ENCODE measurements at regions not wholly inside any gene's neighbourhood (a gene's known extent, or its start where the extent isn't known, plus 50 kb on each side); places are given as distances from the start of the nearest gene placed in this dataset.

DNA sequence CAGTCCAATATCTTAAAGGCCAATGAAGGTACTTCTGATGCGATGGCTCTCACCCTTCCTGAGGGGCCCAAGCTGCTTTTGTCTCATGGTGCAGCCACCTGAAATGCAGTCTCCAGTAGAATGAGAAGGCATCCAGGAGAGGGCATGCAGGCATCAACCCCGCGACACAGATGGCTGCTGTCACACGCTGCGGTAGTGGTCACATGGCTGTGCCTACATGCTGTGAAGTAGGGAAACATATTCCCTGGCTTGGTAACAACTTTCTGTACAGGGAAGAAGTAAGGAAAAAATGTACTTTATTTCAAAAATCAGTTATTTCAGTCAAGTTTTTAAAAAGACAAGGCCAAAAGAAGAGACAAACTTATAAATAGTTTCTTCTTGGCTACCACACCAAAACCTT lies 139.9 kb downstream of the TRIML1 start:
- TF ChIP-seq POLR2A (IDR thresholded peaks at IDR 0.05) (no peak), CTCF (IDR thresholded peaks at IDR 0.05) (no peak)
- Histone ChIP-seq H3K36me3 (no peaks in the 10 kb centered on the region), H3K27me3 (no peaks in the 10 kb centered on the region), H3K9me3 (no peaks in the 10 kb centered on the region), H3K4me1 (peaks cover 0 to 8% of the 10 kb centered on the region in 2 donors), H3K27ac (no peak overlapping the region), H3K4me3 (replicated peaks in 1 of 3) (no peak overlapping the region)
- 92 to 97% methylated on average over 5 of the region's 5 CpGs for WGBS, 2 donors
- DNase-seq, result no peak
- intact Hi-C loops (cut with DNase I), result no loop called here

DNA sequence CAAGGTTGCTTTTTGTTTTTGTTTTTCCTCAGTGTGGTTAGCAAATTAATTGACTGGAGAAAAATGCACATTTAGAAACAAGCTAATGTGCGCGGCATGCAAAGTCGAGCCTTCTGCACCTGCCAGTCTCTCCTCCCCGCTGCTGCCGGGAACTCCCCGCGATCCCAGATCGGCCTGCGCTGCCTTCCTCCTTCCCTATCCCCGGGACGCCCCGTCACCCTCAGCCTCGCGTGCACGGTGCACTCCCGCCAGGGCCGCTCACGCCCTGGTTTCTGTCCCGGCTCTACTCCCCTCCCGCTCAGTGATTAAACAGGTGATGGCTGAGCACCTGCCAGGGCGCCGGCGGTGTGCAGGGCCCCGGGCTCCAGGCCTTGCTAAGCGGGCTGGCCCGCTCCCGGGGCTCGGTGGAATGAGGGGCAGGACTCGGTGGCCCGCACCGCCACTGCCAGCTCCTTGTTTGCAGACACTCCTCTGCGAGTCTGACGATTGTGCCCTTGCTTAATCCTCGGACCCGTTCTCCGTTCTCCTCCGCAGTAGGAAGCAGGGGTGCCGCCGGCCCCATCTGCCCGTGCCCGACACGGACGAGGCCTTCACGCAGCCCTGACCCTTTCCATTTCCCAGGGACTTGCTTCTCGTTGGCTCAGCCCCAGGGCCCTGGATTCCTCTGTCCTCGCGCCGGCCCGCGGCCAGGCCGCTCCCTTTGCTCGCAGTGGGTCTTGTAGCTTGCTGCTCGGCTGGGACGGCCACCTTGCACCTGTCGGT lies 143.4 kb downstream of the TRIML1 start:
- Histone ChIP-seq H3K27me3 (no peaks in the 10 kb centered on the region), H3K4me1 (peaks cover 0 to 8% of the 10 kb centered on the region in 2 donors), H3K36me3 (no peaks in the 10 kb centered on the region), H3K9me3 (no peaks in the 10 kb centered on the region), H3K27ac (no peak overlapping the region), H3K4me3 (replicated peaks in 1 of 3) (no peak overlapping the region)
- 6 to 13% methylated on average over 32 to 49 of the region's 55 CpGs for WGBS, 2 donors
- intact Hi-C loops (cut with DNase I), result no loop called here
- no peak for DNase-seq
- TF ChIP-seq CTCF (IDR thresholded peaks at IDR 0.05) (no peak), POLR2A (IDR thresholded peaks at IDR 0.05) (no peak)

DNA sequence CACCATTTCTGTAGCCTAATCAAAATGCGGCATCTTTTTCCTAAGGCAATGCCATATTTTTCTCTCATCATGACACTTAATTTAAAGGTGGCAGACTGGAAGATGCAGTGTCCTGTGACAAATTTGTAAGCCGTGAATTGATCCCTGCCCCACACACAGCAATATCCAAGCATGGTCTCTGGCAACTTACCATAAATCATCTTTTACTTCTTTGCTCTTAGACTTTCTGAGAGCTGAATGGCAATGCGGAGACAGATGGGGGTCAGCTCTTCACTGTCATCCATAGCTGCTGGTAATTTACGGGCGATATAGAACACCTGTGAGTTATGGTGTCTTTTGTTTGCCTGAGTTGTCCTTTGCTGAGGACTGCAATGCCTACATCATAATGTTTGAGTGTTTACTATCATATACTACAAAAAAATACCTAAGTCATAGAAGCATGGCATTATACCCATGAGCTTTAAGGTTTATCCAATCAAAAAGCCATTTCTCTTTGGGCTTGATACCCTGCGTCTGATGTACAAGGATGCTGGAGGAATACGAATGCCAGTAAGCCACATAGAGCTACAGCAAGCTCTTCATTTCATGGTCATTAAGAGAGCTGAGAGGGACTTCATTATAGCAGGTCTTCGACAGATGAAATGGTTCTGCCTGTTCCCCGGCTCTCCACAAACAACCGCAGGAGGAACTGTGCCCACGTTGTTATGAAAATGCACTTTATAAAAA lies 148.1 kb downstream of the TRIML1 start:
- DNase-seq, result no peak
- no peak overlapping the region for H3K4me3 ChIP-seq (replicated peaks in 1 of 3)
- H3K27me3 ChIP-seq, result no peaks in the 10 kb centered on the region
- TF ChIP-seq POLR2A (IDR thresholded peaks at IDR 0.05) (no peak), CTCF (IDR thresholded peaks at IDR 0.05) (no peak)
- H3K36me3 ChIP-seq, result no peaks in the 10 kb centered on the region
- H3K27ac ChIP-seq, result no peak overlapping the region
- no peaks in the 10 kb centered on the region for H3K9me3 ChIP-seq
- peaks cover 0 to 8% of the 10 kb centered on the region in 2 donors for H3K4me1 ChIP-seq
- WGBS, 2 donors, result 91 to 93% methylated on average over 11 of the region's 11 CpGs
- intact Hi-C loops (cut with DNase I), result no loop called here

GRCh38 chr4:188289531-188290125 lies 150.4 kb downstream of the TRIML1 start:
- Histone ChIP-seq H3K27ac (no peak overlapping the region), H3K4me1 (no peaks in the 10 kb centered on the region), H3K9me3 (no peaks in the 10 kb centered on the region), H3K36me3 (no peaks in the 10 kb centered on the region), H3K27me3 (no peaks in the 10 kb centered on the region), H3K4me3 (replicated peaks in 1 of 3) (no peak overlapping the region)
- 91 to 92% methylated on average over 5 of the region's 5 CpGs for WGBS, 2 donors
- DNase-seq, result no peak
- no peak for TF ChIP-seq POLR2A (IDR thresholded peaks at IDR 0.05)
- TF ChIP-seq CTCF (IDR thresholded peaks at IDR 0.05), result no peak
- intact Hi-C loops (cut with DNase I), result no loop called here

DNA sequence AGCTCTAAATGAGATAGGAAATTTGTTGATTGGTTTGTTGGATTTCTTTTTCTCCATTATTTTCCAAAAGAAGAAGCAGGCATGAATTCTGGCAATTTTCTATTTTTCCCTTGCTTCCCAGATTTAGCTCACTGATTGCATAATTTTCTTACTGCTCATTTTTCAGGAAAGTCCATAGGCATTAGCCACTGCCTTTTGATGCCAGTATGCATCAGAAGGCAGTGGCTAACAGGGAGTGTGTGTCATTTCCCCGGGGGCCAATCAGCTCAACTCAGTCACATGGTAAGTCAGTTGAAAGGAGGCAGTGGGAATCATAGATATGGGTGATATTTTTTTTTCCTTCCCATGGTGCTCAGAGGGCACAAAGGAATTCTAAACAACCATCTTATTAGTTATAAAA lies 156.7 kb downstream of the TRIML1 start:
- H3K27ac ChIP-seq, result no peak overlapping the region
- no peaks in the 10 kb centered on the region for H3K36me3 ChIP-seq
- no peak for TF ChIP-seq POLR2A (IDR thresholded peaks at IDR 0.05)
- no peaks in the 10 kb centered on the region for H3K4me1 ChIP-seq
- 86 to 96% methylated on average over 1 of the region's 1 CpG for WGBS, 2 donors
- H3K9me3 ChIP-seq, result no peaks in the 10 kb centered on the region
- H3K4me3 ChIP-seq (replicated peaks in 1 of 3), result no peak overlapping the region
- H3K27me3 ChIP-seq, result no peaks in the 10 kb centered on the region
- DNase-seq, result no peak
- intact Hi-C loops (cut with DNase I), result no loop called here

All from thyroid gland (tissue), 4 donors.